Fibroblast of villous mesenchyme (primary cell): ENCODE measurements at regions not wholly inside any gene's neighbourhood (a gene's known extent, or its start where the extent isn't known, plus 50 kb on each side); places are given as distances from the start of the nearest gene placed in this dataset.
A peak's percentile ranks its signal among the peaks of the same experiment; 100 is the strongest.

Experiments used
- DNase-seq: peaks from one replicate; pipeline ENCODE4 v3.0.0-alpha.2; 2010; ENCODE audit warnings: low read depth
- H3K4me3 ChIP-seq: 2 replicates; pipeline ENCODE4 v1.5.1; 2011; ENCODE audit warnings: low read depth, mild to moderate bottlenecking, low read length
- TF ChIP-seq, protein P1 (sequence below): IDR thresholded peaks from 2 replicates; pipeline ENCODE4 v1.5.1; 2012; ENCODE audit warnings: low read depth, mild to moderate bottlenecking, low read length; ENCODE audit not compliant: insufficient read depth

DNA sequence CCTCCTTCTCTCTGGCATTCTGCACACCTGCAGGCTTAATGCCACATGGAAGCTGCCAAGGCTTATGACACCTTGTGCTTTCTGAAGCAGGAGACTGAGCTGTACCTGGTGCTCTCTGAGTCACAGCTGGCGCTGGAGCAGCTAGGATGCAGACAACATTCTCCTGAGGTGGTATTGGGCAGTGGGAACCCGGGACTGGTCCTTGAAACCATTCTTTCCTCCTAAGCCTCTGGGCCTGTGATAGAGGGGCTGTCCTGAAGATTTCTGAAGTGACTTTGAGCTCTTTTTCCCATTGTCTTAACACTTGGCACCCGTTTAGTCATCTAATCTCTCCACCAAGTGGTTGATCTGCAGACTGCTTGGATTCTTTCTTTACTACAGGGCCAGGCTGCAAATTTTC is 508.4 kb downstream of the TFEC start:
- TF ChIP-seq, protein P1, sequence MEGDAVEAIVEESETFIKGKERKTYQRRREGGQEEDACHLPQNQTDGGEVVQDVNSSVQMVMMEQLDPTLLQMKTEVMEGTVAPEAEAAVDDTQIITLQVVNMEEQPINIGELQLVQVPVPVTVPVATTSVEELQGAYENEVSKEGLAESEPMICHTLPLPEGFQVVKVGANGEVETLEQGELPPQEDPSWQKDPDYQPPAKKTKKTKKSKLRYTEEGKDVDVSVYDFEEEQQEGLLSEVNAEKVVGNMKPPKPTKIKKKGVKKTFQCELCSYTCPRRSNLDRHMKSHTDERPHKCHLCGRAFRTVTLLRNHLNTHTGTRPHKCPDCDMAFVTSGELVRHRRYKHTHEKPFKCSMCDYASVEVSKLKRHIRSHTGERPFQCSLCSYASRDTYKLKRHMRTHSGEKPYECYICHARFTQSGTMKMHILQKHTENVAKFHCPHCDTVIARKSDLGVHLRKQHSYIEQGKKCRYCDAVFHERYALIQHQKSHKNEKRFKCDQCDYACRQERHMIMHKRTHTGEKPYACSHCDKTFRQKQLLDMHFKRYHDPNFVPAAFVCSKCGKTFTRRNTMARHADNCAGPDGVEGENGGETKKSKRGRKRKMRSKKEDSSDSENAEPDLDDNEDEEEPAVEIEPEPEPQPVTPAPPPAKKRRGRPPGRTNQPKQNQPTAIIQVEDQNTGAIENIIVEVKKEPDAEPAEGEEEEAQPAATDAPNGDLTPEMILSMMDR, result no peak
- no peak for DNase-seq

DNA sequence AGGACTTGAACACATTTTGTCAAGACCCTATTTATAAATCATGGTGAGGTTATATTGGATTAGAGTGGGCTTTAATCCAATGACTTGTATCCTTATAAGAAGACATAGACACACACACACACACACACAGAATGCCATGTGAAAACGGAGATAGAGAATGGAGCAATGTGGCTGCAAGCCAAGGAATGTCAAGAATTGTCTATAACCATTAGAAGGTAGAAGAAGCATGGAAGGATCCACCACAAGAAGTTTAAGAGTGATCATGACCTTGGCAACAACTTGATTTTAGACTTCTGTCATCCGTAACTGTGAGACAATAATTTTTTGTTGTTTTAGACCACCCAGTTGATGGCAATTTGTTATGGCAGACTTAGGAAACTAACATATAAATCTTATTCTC is 514.2 kb downstream of the TFEC start:
- no peak for DNase-seq
- TF ChIP-seq, protein P1, result no peak
- H3K4me3 ChIP-seq, result no peak overlapping the region

More for the DNA sequence above, 508.4 kb downstream of the TFEC start:
- H3K4me3 ChIP-seq, result no peak overlapping the region

DNA sequence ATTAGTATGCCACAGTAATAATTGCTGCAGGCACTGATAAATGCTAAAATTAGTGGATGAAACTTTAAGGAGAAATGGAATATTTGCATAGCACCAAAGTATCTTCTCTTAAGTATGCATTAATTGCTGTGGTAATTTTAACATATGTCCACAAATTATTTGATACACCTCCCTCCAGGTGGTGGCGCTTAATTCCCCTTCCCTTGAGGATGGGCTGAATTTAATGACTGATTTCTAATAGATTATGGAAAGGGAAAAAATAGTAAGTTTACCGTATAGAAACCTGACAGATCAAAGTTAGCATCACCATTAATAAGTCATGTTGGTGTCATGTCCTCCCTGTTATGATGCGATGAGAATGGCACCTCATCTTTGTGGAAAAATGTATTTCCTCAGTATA is 519.2 kb downstream of the TFEC start:
- no peak for DNase-seq
- TF ChIP-seq, protein P1, result no peak
- H3K4me3 ChIP-seq, result no peak overlapping the region

DNA sequence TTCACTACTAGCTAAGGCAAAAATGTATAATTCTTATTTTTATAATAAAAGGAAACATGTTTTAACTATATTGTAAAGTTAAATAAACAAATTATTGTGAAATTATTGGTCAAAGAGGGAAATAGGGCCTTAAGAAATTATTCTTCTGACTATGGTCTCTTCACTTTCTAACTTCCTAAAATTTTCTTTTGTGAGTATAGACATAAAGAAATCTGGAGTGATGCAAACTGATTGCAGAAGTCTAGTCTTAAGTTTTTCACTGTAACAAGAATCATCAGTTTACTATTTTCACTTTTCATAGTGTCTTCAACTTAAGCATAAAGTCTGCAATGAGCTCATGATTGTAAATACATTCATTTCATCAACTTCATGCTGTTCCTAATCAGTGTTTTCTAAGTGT is 525.4 kb downstream of the TFEC start:
- H3K4me3 ChIP-seq, result no peak overlapping the region
- no peak for DNase-seq
- TF ChIP-seq, protein P1, result no peak

DNA sequence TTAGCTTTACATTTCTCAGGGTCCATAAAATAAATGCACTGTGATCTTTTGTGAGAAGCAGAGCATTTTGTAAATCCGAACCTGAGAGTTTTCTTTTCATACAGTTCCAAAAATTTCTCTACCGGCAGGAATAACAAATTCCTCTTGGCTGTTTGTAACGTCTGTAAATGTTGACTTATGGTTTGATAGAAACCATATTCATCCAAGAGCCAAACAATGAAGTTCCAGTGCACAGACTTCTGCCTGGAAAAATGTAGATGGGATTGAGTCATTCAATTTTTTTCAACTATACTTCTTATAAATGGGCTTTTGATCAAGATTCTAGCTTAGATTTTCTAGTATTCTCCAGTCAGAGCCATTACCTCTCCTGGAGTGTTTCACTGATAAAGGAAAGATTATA is 530.6 kb downstream of the TFEC start:
- peak; percentile 6 for DNase-seq
- TF ChIP-seq, protein P1, result no peak
- no peak overlapping the region for H3K4me3 ChIP-seq

DNA sequence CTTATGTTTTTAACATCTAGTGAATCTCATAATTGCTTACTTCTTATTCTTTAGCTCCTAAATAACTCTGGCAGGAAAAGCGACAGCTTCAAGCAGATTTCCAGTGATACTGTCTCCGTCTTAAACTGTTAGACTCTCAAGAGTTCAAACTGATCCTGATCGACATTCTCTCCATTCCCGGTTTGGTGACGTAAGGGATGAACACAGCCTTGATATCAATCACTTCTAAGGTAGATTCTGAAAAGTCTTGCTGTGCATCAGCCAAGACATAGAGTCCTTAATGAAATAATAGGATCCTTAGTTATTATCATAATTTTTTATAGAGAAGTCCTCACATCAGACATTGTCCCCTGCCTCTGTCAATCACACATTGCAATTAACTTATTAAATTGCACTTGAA is 534.6 kb downstream of the TFEC start:
- no peak for DNase-seq
- TF ChIP-seq, protein P1, result no peak

DNA sequence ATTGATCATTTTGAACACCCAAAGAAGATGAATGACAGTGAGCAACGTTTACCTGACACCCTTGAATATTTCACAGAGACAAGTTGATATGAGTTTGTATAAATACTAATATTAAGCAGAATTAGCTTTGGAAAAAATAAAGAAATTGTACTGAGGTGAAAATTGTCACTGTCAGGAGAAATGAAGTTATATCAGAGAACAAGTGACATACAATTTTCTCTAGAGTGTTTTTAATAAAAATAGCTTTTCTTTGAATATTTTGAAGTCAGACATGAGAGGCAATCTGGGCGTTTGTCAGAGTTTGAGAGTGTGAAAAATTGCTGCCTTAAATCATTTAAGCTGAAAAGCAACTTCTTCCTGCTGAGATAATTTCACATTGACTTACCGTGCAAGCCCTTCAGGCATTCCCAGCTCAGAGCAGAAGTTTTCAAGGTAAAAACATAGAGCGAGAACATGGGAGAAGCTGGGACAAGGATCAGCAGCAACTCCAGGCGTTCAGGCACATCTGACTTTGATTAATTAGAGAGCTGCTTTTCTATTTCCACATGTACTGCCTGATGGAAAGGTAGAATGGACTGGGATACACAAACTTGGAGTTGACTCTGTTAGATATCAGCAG is 535.9 kb downstream of the TFEC start:
- no peak overlapping the region for H3K4me3 ChIP-seq
- TF ChIP-seq, protein P1, result no peak
- DNase-seq, result no peak

More for the DNA sequence above, 534.6 kb downstream of the TFEC start:
- H3K4me3 ChIP-seq, result no peak overlapping the region
